Inferior parietal cortex (tissue), 1 donor: ENCODE measurements at regions not wholly inside any gene's neighbourhood (a gene's known extent, or its start where the extent isn't known, plus 50 kb on each side); places are given as distances from the start of the nearest gene placed in this dataset.

Experiments
- DNase-seq: peaks from one replicate; pipeline ENCODE4 v3.0.0-alpha.2; 2016; ENCODE audit errors: extremely low spot score

DNA sequence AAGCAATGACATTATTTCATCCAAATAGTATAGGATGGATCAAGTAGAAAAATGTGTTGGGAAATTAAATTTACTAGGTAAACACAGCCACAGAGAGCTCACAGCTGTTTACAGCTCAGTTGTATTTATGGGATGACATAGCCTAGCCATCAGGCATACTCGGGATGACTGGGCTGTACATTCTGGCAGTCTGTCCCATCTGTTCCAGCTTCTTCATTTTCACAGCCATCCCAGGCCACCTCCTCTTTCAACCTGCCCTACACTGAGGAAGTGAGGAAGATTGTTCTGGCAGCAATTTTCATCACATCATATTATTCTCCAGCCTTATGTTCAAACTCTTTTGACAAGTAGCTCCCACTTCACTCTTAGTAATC lies 98.4 kb upstream of the PFN2 start:
- DNase-seq = no peak

DNA sequence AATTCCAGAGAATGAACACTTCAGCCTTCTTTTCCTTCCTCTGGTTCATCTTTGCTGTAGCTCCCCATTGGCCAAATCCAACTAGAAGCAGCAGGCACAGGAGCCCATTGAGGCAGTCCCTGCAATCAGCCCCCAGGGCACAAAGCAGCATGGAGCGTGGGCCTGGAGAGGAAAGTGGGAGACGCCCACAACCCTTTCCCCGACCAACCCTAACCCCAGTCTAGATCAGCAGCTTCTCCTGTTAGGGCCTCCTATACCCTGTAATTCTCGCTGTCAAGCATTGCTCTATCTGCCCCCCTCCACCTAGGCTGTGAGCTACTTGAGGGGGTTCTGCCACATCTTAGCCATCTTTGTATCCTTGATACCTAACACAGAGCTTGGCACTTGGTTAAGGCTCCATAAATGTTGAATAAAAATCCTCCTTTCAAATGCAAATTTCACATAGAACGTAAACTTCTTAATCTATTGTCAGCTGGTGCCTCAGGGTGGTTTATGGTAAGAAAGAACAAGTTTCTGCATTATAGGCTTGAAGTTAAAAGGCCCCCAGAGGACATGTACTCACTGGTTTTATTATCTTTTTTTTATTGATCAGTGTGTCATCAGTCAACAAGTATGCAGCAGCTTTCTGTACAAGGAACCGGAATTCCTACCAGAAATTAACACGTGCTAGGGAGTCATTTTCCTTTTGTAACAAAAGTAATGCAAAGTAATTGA lies 97.9 kb upstream of the PFN2 start:
- no peak for DNase-seq

DNA sequence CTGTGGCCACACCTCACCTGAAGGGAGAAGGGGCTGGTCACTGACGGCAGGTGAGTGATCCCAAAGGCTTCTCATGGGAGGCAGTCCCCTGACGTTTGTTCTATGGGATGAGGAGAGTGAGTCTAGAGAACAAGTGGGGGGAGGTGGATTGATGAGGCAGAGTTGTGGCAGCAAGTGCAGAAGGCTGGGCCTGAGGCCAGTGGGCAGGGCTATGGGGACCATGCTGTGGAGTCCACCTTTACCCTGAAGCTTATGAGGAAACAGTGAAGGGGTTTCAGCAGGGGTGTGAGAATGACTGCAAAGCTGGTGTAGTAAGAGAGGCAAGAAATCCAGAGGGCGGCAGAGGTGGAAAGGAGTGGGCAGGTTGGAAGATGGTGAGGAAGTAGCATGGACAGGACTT lies 96.9 kb upstream of the PFN2 start:
- DNase-seq = no peak

- no peak for DNase-seq
These were observed 94.3 kb upstream of the PFN2 start for GRCh38 chr3:150064971-150065370.

DNA sequence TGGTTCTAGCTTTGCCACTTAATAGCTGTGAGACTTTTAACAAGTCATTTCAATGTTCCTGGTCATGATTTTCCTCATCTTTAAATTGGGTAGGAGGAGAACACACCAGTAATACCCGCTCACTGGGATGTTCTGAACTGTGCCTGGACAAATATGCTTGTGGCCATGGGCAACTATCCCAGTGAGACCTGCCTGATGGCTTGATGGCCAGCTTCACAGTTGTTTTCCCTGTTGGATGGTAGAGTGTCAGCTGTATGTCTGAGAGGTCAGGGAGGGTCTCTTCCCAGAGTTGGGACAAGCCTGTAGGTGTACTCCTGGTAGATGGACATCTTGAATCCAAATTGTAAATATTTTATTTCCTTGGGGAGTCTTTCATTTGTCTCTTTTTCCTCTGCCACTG lies 92.5 kb upstream of the PFN2 start:
- DNase-seq = no peak

DNA sequence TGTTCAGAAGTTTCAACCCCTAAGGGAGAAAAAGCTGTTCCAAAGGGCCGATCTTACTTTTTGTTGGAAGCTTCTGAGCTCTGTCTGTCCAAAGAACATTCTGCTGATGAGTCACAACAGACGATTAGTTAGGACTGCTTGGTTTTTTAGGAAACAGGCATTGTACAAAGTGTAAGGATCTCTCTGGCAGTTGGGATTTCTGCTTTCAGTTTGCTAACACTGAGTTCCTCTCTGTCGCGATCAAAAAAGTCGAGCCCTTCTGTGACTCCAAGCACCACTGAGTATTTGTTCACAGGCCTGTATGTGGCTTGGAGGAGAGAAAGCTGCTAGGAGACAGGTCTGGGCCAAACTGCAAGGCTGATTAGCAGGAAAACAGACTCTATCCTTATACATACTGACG lies 91.8 kb upstream of the PFN2 start:
- peak; percentile 46 for DNase-seq

DNA sequence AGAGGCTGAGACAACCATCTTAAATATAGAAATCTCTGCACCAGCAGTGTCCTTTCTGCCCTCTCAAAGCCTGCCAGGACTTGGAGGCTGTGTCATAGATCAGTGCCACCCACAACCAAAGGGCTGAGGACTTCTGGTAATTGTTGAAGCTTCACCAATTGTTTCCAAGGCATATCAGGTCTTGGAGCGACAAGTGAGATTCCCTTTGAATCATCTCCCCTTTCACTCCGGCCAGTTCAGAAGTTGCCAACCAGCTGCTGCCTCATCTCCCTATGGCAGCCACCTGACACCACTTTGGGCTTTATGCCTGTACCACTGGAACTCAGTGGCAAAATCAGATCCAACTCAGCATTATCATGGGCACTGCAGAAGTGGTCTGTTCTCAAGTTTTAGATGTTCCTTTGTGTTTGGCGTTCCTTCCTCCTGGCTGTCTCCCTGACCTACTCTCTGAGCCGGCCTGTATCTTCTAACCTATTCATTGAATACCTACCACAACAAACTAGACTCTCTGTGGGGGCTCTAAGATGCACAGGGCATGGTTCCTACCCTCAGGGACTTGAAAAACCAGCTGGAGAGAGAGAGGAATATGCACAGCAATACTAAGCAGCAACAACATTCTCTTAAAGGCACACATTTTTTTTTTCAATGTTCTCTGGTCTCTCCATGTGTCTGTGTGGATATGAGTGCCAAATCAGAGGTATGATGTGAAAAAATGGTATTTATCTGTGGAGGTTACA lies 90.8 kb upstream of the PFN2 start:
- DNase-seq = no peak

- no peak for DNase-seq
These were observed 89.0 kb upstream of the PFN2 start for GRCh38 chr3:150059729-150060128.

DNA sequence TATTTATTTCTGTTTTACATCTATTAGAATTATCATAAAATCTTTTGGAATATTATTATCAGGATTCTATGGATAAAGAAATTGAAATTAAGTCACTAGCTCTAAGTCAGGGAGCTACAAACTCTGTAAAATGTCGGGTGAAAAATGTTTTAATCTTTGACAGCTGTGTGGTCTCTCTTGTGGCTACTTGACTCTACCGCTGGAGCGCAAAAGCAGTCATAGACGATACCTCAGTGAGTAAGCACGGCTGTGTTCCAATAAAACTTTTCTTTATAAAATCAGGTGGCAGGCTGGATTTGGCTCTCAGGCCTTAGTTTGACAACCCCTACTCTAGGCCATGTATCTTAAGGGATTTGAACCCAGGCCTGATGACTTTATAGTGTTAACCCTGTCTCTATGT lies 88.5 kb upstream of the PFN2 start:
- DNase-seq = no peak

- no peak for DNase-seq
These were observed 86.5 kb upstream of the PFN2 start for GRCh38 chr3:150057227-150057626.

GRCh38 chr3:150055332-150055731 lies 84.6 kb upstream of the PFN2 start:
- DNase-seq = no peak

DNA sequence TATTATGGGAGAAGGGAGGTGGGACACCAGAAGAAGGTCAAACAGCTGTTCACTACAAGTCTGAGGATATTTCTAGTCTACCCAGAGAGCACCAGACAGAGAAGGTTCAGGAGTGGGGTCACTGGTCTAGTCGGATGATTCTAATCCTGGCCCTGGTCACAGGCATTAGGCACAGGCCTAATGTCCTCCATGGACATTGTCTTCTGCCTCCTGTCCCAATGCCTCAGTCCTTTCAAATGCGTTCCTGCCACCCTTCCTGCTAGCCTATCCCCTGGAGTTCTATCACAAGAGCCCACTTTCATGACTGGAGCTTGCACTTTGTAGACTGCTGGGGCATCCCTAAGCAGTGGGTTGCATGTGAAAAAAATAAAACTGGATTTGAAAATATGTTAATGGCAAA lies 83.9 kb upstream of the PFN2 start:
- DNase-seq = no peak

DNA sequence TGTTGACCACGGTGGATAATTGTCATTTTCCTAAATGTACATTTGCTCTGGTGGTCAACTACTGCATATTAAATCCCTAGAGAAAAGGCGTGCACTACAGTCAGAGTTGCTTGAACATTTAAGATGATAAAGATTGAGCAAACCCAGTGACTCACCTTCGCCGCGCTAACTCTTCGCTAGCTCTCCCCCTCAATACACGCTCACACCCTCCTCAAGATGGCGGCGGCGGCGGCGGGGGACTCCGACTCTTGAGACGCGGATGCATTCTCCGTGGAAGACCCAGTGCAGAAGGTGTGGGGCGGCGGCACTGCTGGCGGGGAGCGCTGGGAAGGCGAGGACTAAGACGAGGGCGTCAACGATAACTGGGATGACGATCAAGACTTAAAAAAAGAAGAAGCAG lies 79.8 kb upstream of the PFN2 start:
- DNase-seq = no peak

GRCh38 chr3:150049317-150049716 lies 78.6 kb upstream of the PFN2 start:
- no peak for DNase-seq

DNA sequence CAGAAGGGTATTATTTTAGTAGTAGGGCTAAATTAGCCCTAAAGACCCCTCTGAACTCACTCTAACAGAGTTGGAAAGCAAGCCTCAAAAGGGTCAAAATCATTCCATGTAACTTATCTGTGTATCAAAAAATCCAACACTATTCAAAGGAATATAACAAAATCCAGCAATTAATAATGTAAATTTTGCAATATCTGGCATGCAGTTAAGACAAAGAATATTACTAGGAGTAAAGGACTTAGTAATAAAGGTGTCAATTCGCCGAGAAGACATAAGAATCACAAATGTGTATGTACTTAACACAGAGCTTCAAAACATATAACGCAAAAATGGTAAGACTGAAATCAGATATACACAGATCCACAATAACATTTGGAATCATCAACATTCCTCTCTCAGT lies 71.2 kb upstream of the PFN2 start:
- no peak for DNase-seq

DNA sequence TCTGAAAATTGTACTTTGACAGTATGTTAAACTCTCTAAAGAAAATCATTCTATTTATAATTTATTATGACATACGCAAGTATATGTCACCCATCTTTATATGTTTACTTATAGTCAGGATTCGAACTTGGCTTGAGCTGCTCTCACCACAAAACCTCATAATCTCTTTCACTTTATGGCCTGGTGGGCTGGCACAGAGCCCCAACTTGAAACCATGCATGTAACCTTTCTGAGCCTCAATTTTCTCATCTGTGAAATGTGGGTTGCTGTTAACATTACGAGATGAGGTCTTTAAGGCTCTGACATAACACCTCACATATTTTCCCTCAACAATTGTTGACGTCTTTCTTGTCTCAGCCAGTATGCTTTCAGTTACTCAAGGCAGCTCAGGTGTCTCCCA lies 69.4 kb upstream of the PFN2 start:
- DNase-seq = no peak

GRCh38 chr3:150038830-150039229 lies 68.1 kb upstream of the PFN2 start:
- DNase-seq = no peak

DNA sequence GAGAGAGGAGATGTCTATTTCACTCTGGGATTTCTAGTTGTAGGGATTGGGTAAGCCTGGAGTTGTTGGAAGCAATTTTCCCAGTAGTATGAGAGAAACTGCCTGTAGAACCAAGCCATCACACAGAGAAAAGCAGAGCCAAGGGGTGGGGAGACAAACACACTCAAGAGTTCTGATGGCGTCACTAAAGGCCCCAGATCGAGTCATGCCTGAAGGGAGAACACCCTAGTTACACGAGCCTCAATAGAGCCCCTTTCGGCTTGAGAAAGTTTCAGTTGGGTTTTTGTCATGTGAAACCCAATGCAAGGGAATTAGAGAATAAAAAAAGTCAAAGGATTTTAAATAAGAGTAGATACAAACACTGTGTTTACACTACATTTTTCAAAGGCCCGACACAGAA lies 66.1 kb upstream of the PFN2 start:
- DNase-seq = no peak

GRCh38 chr3:150035910-150036612 lies 65.4 kb upstream of the PFN2 start:
- no peak for DNase-seq

DNA sequence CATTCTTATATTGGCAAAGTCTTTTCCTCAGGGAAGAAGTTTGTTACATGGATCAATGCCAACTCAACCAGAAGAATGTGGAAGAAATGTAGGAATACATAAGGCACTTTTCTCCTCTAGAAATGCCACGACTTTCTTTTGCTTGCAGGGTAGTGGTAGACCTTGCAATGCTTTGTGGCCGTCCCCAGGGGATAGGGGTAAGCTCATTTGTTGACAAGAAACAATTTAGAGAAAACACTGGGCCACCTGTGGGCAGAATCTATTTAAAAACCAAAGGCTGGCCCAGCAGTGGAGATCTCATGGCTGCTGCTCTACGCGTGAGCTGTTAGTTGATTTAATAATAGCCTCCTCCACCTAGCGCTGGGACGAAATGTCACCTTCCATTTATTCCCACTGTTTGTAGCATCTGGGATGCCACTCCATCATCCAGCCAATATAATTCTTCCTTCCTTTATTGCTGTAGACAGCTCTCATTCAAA lies 64.6 kb upstream of the PFN2 start:
- no peak for DNase-seq

GRCh38 chr3:150033721-150034120 lies 63.0 kb upstream of the PFN2 start:
- no peak for DNase-seq

DNA sequence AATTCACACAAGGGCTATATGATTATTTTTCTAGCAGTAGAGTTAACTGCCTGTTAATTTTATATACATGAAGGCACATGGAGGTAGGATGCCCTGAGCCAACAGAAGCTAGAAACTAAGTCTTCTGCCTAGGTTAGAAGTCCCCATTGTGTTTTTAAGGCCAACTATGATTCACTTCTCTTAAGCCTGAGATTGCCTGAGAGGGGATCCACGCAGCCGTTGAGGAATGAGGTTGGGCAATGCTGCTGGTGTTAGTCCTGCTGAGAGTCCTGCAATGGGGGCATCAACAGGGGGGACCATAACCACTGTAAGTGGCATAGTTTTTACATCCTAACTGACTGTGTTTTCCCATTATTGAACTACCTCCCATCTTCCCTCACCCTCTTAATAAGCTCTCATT lies 60.1 kb upstream of the PFN2 start:
- DNase-seq = no peak

DNA sequence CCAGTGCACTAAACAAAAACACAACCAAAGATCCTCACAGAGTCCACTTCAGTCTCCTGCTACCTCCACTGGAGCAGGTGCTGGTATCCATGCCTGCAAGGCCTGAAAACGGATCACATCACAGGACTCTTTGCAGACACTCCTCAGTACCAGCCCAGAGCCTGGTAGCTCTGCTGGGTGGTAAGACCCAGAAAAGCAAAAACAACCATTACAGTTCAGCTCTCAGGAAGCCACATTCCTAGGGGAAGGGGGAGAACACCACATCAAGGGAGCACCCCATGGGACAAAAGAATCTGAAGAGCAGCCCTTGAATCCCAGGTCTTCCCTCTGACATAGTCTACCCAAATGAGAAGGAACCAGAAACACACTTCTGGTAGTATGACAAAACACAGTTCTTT lies 52.5 kb upstream of the PFN2 start:
- DNase-seq = no peak
